CD8-positive, alpha-beta memory T cell (primary cell): ENCODE measurements at regions not wholly inside any gene's neighbourhood (a gene's known extent, or its start where the extent isn't known, plus 50 kb on each side); places are given as distances from the start of the nearest gene placed in this dataset.
"Not testable (repeated sequence)": the region's sequence is repeated elsewhere in the genome, so short reads cannot be mapped to it uniquely, and the experiment has no call there.

Source experiments
- CTCF ChIA-PET: fragments of 350-600 bp; sonication (Branson Sonifier 250); formaldehyde crosslinking; loops from one replicate; lab custom pipeline; 2021; ENCODE audit warnings: antibody characterized with exemption; lab: Charles Lee
- POLR2A ChIA-PET: fragments of 350-600 bp; sonication (Branson Sonifier 250); formaldehyde crosslinking; loops from one replicate; lab custom pipeline; 2021; ENCODE audit warnings: antibody characterized with exemption; lab: Charles Lee
- DNase-seq, 5 donors: peaks; one replicate each; pipeline versions ENCODE4 v3.0.0 to v3.0.0-alpha.2; 2020 to 2022; ENCODE audit warnings: mixed read lengths in 1 of 5
- H3K27ac ChIP-seq: one replicate; pipeline ENCODE4 v1.7.0; 2013; ENCODE audit warnings: low read depth, mild to moderate bottlenecking, low read length, moderate library complexity
- H3K27me3 ChIP-seq: 2 replicates; pipeline ENCODE4 v1.7.0; 2013; ENCODE audit warnings: low read length, mild to moderate bottlenecking; ENCODE audit not compliant: insufficient read depth, poor library complexity, severe bottlenecking
- H3K36me3 ChIP-seq: 2 replicates; pipeline ENCODE4 v1.7.0; 2013; ENCODE audit warnings: mild to moderate bottlenecking, low read length, moderate library complexity; ENCODE audit not compliant: insufficient read depth
- H3K4me1 ChIP-seq: 2 replicates; pipeline ENCODE4 v1.7.0; 2013; ENCODE audit warnings: mild to moderate bottlenecking, low read length, moderate library complexity; ENCODE audit not compliant: insufficient read depth
- H3K4me3 ChIP-seq: 2 replicates; pipeline ENCODE4 v1.7.0; 2013; ENCODE audit warnings: mild to moderate bottlenecking, low read length
- H3K9me3 ChIP-seq: 2 replicates; pipeline ENCODE4 v1.7.0; 2013; ENCODE audit warnings: mild to moderate bottlenecking, low read length
- H3K27ac Mint-ChIP-seq, 8 donors: one replicate each; pipeline ENCODE4 v1.8.0; 2020 to 2021; ENCODE audit warnings: mixed read lengths in 8 of 8, mild to moderate bottlenecking in 6 of 8, inconsistent platforms in 3 of 8, moderate library complexity in 3 of 8
- H3K27me3 Mint-ChIP-seq, 2 donors: one replicate each; pipeline ENCODE4 v1.8.0; 2020 to 2021; ENCODE audit warnings: mixed read lengths in 2 of 2, mild to moderate bottlenecking in 1 of 2, moderate library complexity in 1 of 2
- H3K36me3 Mint-ChIP-seq, 3 donors: one replicate each; pipeline ENCODE4 v1.8.0; 2020 to 2021; ENCODE audit warnings: mixed read lengths in 3 of 3, inconsistent platforms in 1 of 3, mild to moderate bottlenecking in 1 of 3
- H3K4me1 Mint-ChIP-seq, 3 donors: one replicate each; pipeline ENCODE4 v1.8.0; 2020 to 2021; ENCODE audit warnings: mixed read lengths in 3 of 3, inconsistent platforms in 1 of 3, mild to moderate bottlenecking in 1 of 3
- H3K4me3 Mint-ChIP-seq, 7 donors: one replicate each; pipeline ENCODE4 v1.8.0; 2020 to 2021; ENCODE audit warnings: mixed read lengths in 7 of 7, mild to moderate bottlenecking in 6 of 7, moderate library complexity in 4 of 7, inconsistent platforms in 2 of 7
- H3K9me3 Mint-ChIP-seq, 5 donors: one replicate each; pipeline ENCODE4 v1.8.0; 2020 to 2022; ENCODE audit warnings: mixed read lengths in 5 of 5, mild to moderate bottlenecking in 3 of 5, moderate library complexity in 2 of 5, inconsistent platforms in 1 of 5

GRCh38 chr15:20785151-20785936 is 80.8 kb downstream of the POTEB2 start:
- DNase-seq: peak in 1 of 5 donors; percentile 17
- H3K27ac ChIP-seq, H3K9me3 Mint-ChIP-seq, H3K27me3 ChIP-seq, H3K36me3 Mint-ChIP-seq, H3K4me1 ChIP-seq, H3K4me3 Mint-ChIP-seq, H3K4me1 Mint-ChIP-seq, POLR2A ChIA-PET, H3K27me3 Mint-ChIP-seq, H3K9me3 ChIP-seq, CTCF ChIA-PET, H3K27ac Mint-ChIP-seq, H3K4me3 ChIP-seq, H3K36me3 ChIP-seq: not testable (repeated sequence)

GRCh38 chr15:20783598-20784184 is 82.4 kb downstream of the POTEB2 start:
- peak in 2 of 5 donors; percentile 13 to 42 for DNase-seq
- H3K4me1 ChIP-seq, H3K36me3 ChIP-seq, CTCF ChIA-PET, H3K4me3 ChIP-seq, H3K9me3 ChIP-seq, H3K4me1 Mint-ChIP-seq, H3K27me3 Mint-ChIP-seq, H3K36me3 Mint-ChIP-seq, H3K9me3 Mint-ChIP-seq, H3K27ac ChIP-seq, H3K27ac Mint-ChIP-seq, POLR2A ChIA-PET, H3K27me3 ChIP-seq: not testable (repeated sequence)
- H3K4me3 Mint-ChIP-seq: peak overlapping the region in 1 of 7 donors; percentile 55

- POLR2A ChIA-PET, H3K4me1 ChIP-seq, H3K27me3 Mint-ChIP-seq, H3K9me3 Mint-ChIP-seq, H3K27ac ChIP-seq, H3K36me3 ChIP-seq, H3K36me3 Mint-ChIP-seq, H3K4me1 Mint-ChIP-seq, H3K27me3 ChIP-seq, H3K27ac Mint-ChIP-seq, CTCF ChIA-PET, H3K4me3 ChIP-seq, H3K4me3 Mint-ChIP-seq, DNase-seq, H3K9me3 ChIP-seq: not testable (repeated sequence)
Measured at GRCh38 chr15:20775412-20775811, 90.7 kb downstream of the POTEB2 start.

- H3K4me1 ChIP-seq, H3K4me1 Mint-ChIP-seq: not testable (repeated sequence)
Measured at GRCh38 chr15:20767943-20768342, 98.2 kb downstream of the POTEB2 start.

GRCh38 chr15:20762422-20762821 is 103.7 kb downstream of the POTEB2 start:
- H3K27me3 Mint-ChIP-seq, H3K36me3 ChIP-seq, CTCF ChIA-PET, H3K27ac Mint-ChIP-seq, H3K9me3 Mint-ChIP-seq, H3K9me3 ChIP-seq, H3K4me1 ChIP-seq, POLR2A ChIA-PET, H3K4me3 ChIP-seq, H3K27ac ChIP-seq, H3K36me3 Mint-ChIP-seq, H3K27me3 ChIP-seq, DNase-seq, H3K4me3 Mint-ChIP-seq, H3K4me1 Mint-ChIP-seq: not testable (repeated sequence)

More at GRCh38 chr15:20767943-20768342, 98.2 kb downstream of the POTEB2 start:
- H3K4me3 ChIP-seq, H3K36me3 ChIP-seq, H3K27me3 Mint-ChIP-seq, H3K27ac Mint-ChIP-seq, POLR2A ChIA-PET, H3K36me3 Mint-ChIP-seq, H3K9me3 ChIP-seq, H3K4me3 Mint-ChIP-seq, DNase-seq, CTCF ChIA-PET, H3K9me3 Mint-ChIP-seq, H3K27me3 ChIP-seq, H3K27ac ChIP-seq: not testable (repeated sequence)

- H3K4me1 Mint-ChIP-seq, H3K4me1 ChIP-seq, H3K27me3 ChIP-seq, H3K27ac Mint-ChIP-seq, H3K27me3 Mint-ChIP-seq, POLR2A ChIA-PET, H3K27ac ChIP-seq, CTCF ChIA-PET, DNase-seq, H3K36me3 ChIP-seq, H3K4me3 ChIP-seq, H3K36me3 Mint-ChIP-seq, H3K9me3 ChIP-seq, H3K9me3 Mint-ChIP-seq: not testable (repeated sequence)
- H3K4me3 Mint-ChIP-seq: peak overlapping the region in 1 of 7 donors; percentile 70
Measured at GRCh38 chr15:20756440-20756839, 109.7 kb downstream of the POTEB2 start.

- H3K27me3 Mint-ChIP-seq, POLR2A ChIA-PET, H3K36me3 Mint-ChIP-seq, H3K27me3 ChIP-seq, H3K9me3 Mint-ChIP-seq, CTCF ChIA-PET, H3K27ac Mint-ChIP-seq, H3K4me1 Mint-ChIP-seq, H3K4me3 ChIP-seq, H3K4me1 ChIP-seq, H3K27ac ChIP-seq, H3K36me3 ChIP-seq, H3K9me3 ChIP-seq: not testable (repeated sequence)
- H3K4me3 Mint-ChIP-seq: peak overlapping the region in 1 of 7 donors; percentile 70
- peak in 2 of 5 donors; percentile 1 to 41 for DNase-seq
Measured at GRCh38 chr15:20755665-20756398, 110.3 kb downstream of the POTEB2 start.

- H3K27ac ChIP-seq, H3K36me3 Mint-ChIP-seq, CTCF ChIA-PET, H3K27me3 Mint-ChIP-seq, H3K4me1 Mint-ChIP-seq, H3K9me3 ChIP-seq, H3K36me3 ChIP-seq, H3K9me3 Mint-ChIP-seq, H3K27me3 ChIP-seq, DNase-seq, H3K27ac Mint-ChIP-seq, H3K4me3 ChIP-seq, H3K4me3 Mint-ChIP-seq, H3K4me1 ChIP-seq, POLR2A ChIA-PET: not testable (repeated sequence)
Measured at GRCh38 chr15:20733493-20733892, 132.6 kb downstream of the POTEB2 start.
